SK-N-SH (cell line): ENCODE measurements at regions not wholly inside any gene's neighbourhood (a gene's known extent, or its start where the extent isn't known, plus 50 kb on each side); places are given as distances from the start of the nearest gene placed in this dataset.

Source experiments
- CTCF ChIA-PET: fragments of 300-600, 350-600 bp; formaldehyde crosslinking; extraction: SDS; loops from one replicate; lab custom pipeline; 2021; lab: Yijun Ruan, JAX
- POLR2A ChIA-PET: fragments of 350-600 bp; sonication (Branson Sonifier 250); formaldehyde crosslinking; extraction: SDS; loops from one replicate; lab custom pipeline; 2020; ENCODE audit warnings: antibody characterized with exemption, inconsistent platforms; lab: Yijun Ruan, JAX
- DNase-seq: peaks from one replicate; pipeline ENCODE4 v3.0.0; 2012
- H2AFZ ChIP-seq: fragments of 200-600 bp; sonication (generic); 2 replicates; pipeline ENCODE4 v1.8.1; 2016; ENCODE audit warnings: antibody characterized with exemption, mild to moderate bottlenecking, low read depth
- H3F3A ChIP-seq: fragments of 200-600 bp; sonication (generic); replicated peaks from 2 replicates; pipeline ENCODE3; 2016; ENCODE audit warnings: antibody characterized with exemption, mild to moderate bottlenecking; ENCODE audit not compliant: insufficient read depth
- H3K27ac ChIP-seq, 2 experiments: fragments of 200-500 bp in 1 of 2; fragments of 200-600 bp in 1 of 2; sonication (Bioruptor generic) in 1 of 2; sonication (generic), shearing (Covaris generic) in 1 of 2; 2 replicates each; pipeline versions ENCODE4 v1.5.1 to v1.6.1; 2014 to 2016; ENCODE audit warnings: low read depth in 2 of 2, inconsistent platforms in 1 of 2, low read length in 1 of 2, mild to moderate bottlenecking in 1 of 2, mixed read lengths in 1 of 2
- H3K27me3 ChIP-seq: fragments of 200-600 bp; sonication (generic), shearing (Covaris generic); 2 replicates; pipeline ENCODE4 v1.6.1; 2016; ENCODE audit warnings: mixed run types; ENCODE audit not compliant: insufficient read depth
- H3K36me3 ChIP-seq, 2 experiments: fragments of 200-500 bp in 1 of 2; fragments of 200-600 bp in 1 of 2; sonication (Bioruptor generic) in 1 of 2; sonication (generic) in 1 of 2; replicated peaks in 1 of 2; 2 replicates each; pipeline versions ENCODE3 to v1.5.1; 2014 to 2016; ENCODE audit warnings: low read length in 1 of 2, mild to moderate bottlenecking in 1 of 2; ENCODE audit not compliant: insufficient read depth in 2 of 2, control insufficient read depth in 1 of 2
- H3K4me1 ChIP-seq, 2 experiments: fragments of 200-500 bp in 1 of 2; fragments of 200-600 bp in 1 of 2; sonication (Bioruptor generic) in 1 of 2; sonication (generic), shearing (Covaris generic) in 1 of 2; 2 replicates each; pipeline versions ENCODE4 v1.5.1 to v1.6.1; 2014 to 2016; ENCODE audit warnings: low read depth in 1 of 2, low read length in 1 of 2, mixed run types in 1 of 2; ENCODE audit not compliant: insufficient read depth in 2 of 2, control insufficient read depth in 1 of 2
- H3K4me2 ChIP-seq: fragments of 200-600 bp; sonication (generic), shearing (Covaris generic); 2 replicates; pipeline ENCODE4 v1.6.1; 2017; ENCODE audit warnings: mixed run types
- H3K4me3 ChIP-seq, 2 experiments: fragments of 200-500 bp in 1 of 2; fragments of 200-600 bp in 1 of 2; sonication (Bioruptor generic) in 1 of 2; sonication (generic), shearing (Covaris generic) in 1 of 2; 2 replicates each; pipeline versions ENCODE4 v1.5.1 to v1.8.1; 2014 to 2016; ENCODE audit warnings: low read depth in 2 of 2, inconsistent platforms in 1 of 2, low read length in 1 of 2, mild to moderate bottlenecking in 1 of 2, mixed read lengths in 1 of 2, moderate library complexity in 1 of 2
- H3K79me2 ChIP-seq: fragments of 200-600 bp; sonication (generic); 2 replicates; pipeline ENCODE4 v1.8.1; 2017; ENCODE audit warnings: mild to moderate bottlenecking; ENCODE audit not compliant: insufficient read depth
- H3K9ac ChIP-seq: fragments of 200-600 bp; sonication (generic); 2 replicates; pipeline ENCODE4 v1.6.1; 2017; ENCODE audit warnings: mixed run types
- H3K9me2 ChIP-seq: fragments of 200-600 bp; sonication (generic); 2 replicates; pipeline ENCODE4 v1.6.1; 2017; ENCODE audit warnings: mixed run types
- H3K9me3 ChIP-seq: fragments of 200-600 bp; sonication (generic); 2 replicates; pipeline ENCODE4 v1.6.1; 2017; ENCODE audit warnings: mixed run types, mild to moderate bottlenecking, moderate library complexity
- H4K20me1 ChIP-seq: fragments of 200-600 bp; sonication (generic); 2 replicates; pipeline ENCODE4 v1.6.1; 2017; ENCODE audit warnings: mild to moderate bottlenecking, mixed run types; ENCODE audit not compliant: insufficient read depth
- CHD2 ChIP-seq: fragments of 150-350 bp; IDR thresholded peaks from 2 replicates; pipeline ENCODE4 v1.6.1; 2018; ENCODE audit warnings: low read length; ENCODE audit not compliant: partially characterized antibody
- ELF1 ChIP-seq: IDR thresholded peaks from 2 replicates; pipeline ENCODE4 v1.4.0; 2012
- FOXM1 ChIP-seq: IDR thresholded peaks from 2 replicates; pipeline ENCODE4 v1.4.0; 2012; ENCODE audit warnings: low read depth, mild to moderate bottlenecking
- GABPA ChIP-seq: IDR thresholded peaks from 2 replicates; pipeline ENCODE4 v1.4.0; 2012; ENCODE audit warnings: low read depth, mild to moderate bottlenecking
- JUND ChIP-seq: IDR thresholded peaks from 2 replicates; pipeline ENCODE4 v1.4.0; 2012
- MXI1 ChIP-seq: IDR thresholded peaks from 2 replicates; pipeline ENCODE4 v1.6.1; 2012; ENCODE audit warnings: mild to moderate bottlenecking, low read depth, low read length, improper control_type of control experiment
- NFIC ChIP-seq: IDR thresholded peaks from 2 replicates; pipeline ENCODE4 v1.4.0; 2012; ENCODE audit warnings: borderline replicate concordance
- NRF1 ChIP-seq: IDR thresholded peaks from 2 replicates; pipeline ENCODE4 v1.6.1; 2012; ENCODE audit warnings: low read depth, mild to moderate bottlenecking, low read length
- RXRA ChIP-seq: IDR thresholded peaks from 2 replicates; pipeline ENCODE4 v1.4.0; 2012; ENCODE audit warnings: low read depth, mild to moderate bottlenecking, borderline replicate concordance
- SIN3A ChIP-seq: IDR thresholded peaks from 2 replicates; pipeline ENCODE4 v1.6.1; 2012; ENCODE audit warnings: low read depth, mild to moderate bottlenecking, low read length, moderate library complexity, borderline replicate concordance
- TAF1 ChIP-seq: IDR thresholded peaks from 2 replicates; pipeline ENCODE4 v1.6.1; 2012; ENCODE audit warnings: low read depth, mild to moderate bottlenecking, low read length, moderate library complexity, borderline replicate concordance
- TEAD4 ChIP-seq: IDR thresholded peaks from 2 replicates; pipeline ENCODE4 v1.4.0; 2012; ENCODE audit warnings: mild to moderate bottlenecking, borderline replicate concordance; ENCODE audit not compliant: insufficient read depth
- ZBTB33 ChIP-seq: IDR thresholded peaks from 2 replicates; pipeline ENCODE4 v1.4.0; 2012; ENCODE audit warnings: low read depth, borderline replicate concordance
- WGBS: methylation state at CpG from one replicate; pipeline ENCODE4 v1.1.6; 2017; ENCODE audit warnings: low lambda C conversion rate; 5-methylcytosine and 5-hydroxymethylcytosine counted together
- TF ChIP-seq, protein P1 (sequence below): fragments of 150-350 bp; IDR thresholded peaks from 2 replicates; pipeline ENCODE4 v1.6.1; 2016; ENCODE audit warnings: mild to moderate bottlenecking, low read depth, low read length
- TF ChIP-seq, protein P2 (sequence below): fragments of 200-600 bp; sonication (generic); IDR thresholded peaks from 2 replicates; pipeline ENCODE4 v1.6.1; 2017; ENCODE audit warnings: antibody characterized with exemption, mild to moderate bottlenecking, moderate library complexity

DNA sequence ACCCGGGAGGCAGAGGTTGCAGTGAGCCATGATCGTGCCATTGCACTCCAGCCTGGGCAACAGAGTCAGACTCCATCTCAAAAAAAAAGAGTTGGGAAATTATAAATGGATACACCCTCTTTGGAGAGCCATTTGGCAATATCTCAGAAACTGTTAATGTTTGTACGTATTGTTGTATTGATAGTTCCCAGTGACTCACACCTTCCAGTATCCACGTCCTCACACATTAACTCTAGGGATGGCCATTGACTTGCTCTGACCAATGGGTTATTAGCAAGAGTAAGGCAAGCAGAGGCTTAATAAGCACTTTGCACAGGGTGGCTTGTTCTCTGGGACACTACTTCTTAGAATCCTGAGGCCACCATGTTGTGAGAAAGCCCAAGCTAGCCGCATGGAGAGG lies 107.6 kb upstream of the LHX1 start:
- Histone ChIP-seq H3K9ac (no peak overlapping the region), H3K27me3 (no peaks in the 10 kb centered on the region), H3K4me2 (no peak overlapping the region), H3F3A (no peaks in the 10 kb centered on the region), H3K4me1 (no peaks in the 10 kb centered on the region), H3K9me2 (no peaks in the 10 kb centered on the region), H3K36me3 (no peaks in the 10 kb centered on the region), H3K9me3 (no peaks in the 10 kb centered on the region), H2AFZ (no peak overlapping the region), H3K4me3 (no peak overlapping the region), H3K79me2 (no peaks in the 10 kb centered on the region), H4K20me1 (no peaks in the 10 kb centered on the region), H3K27ac (no peak overlapping the region)
- 82% methylated on average over 5 of the region's 5 CpGs for WGBS
- ChIA-PET CTCF (no interaction called here), POLR2A (interaction anchor here (0.7 kb wide), 1 partner anchor 8 kb away, joined by 3 read pairs; no protein-coding TSS in a partner anchor)
- TF ChIP-seq NRF1 (no peak), SIN3A (no peak), MXI1 (no peak), RXRA (no peak), GABPA (no peak), TAF1 (no peak), CHD2 (no peak)
- TF ChIP-seq, protein P1, sequence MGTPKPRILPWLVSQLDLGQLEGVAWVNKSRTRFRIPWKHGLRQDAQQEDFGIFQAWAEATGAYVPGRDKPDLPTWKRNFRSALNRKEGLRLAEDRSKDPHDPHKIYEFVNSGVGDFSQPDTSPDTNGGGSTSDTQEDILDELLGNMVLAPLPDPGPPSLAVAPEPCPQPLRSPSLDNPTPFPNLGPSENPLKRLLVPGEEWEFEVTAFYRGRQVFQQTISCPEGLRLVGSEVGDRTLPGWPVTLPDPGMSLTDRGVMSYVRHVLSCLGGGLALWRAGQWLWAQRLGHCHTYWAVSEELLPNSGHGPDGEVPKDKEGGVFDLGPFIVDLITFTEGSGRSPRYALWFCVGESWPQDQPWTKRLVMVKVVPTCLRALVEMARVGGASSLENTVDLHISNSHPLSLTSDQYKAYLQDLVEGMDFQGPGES, result no peak
- TF ChIP-seq, protein P2, sequence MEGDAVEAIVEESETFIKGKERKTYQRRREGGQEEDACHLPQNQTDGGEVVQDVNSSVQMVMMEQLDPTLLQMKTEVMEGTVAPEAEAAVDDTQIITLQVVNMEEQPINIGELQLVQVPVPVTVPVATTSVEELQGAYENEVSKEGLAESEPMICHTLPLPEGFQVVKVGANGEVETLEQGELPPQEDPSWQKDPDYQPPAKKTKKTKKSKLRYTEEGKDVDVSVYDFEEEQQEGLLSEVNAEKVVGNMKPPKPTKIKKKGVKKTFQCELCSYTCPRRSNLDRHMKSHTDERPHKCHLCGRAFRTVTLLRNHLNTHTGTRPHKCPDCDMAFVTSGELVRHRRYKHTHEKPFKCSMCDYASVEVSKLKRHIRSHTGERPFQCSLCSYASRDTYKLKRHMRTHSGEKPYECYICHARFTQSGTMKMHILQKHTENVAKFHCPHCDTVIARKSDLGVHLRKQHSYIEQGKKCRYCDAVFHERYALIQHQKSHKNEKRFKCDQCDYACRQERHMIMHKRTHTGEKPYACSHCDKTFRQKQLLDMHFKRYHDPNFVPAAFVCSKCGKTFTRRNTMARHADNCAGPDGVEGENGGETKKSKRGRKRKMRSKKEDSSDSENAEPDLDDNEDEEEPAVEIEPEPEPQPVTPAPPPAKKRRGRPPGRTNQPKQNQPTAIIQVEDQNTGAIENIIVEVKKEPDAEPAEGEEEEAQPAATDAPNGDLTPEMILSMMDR, result no peak
- DNase-seq, result no peak

GRCh38 chr17:36833279-36833678 lies 104.0 kb upstream of the LHX1 start:
- no peak for TF ChIP-seq FOXM1
- no peak for TF ChIP-seq TEAD4
- TF ChIP-seq JUND, result no peak
- no peak for TF ChIP-seq ZBTB33
- no peak for TF ChIP-seq ELF1
- TF ChIP-seq RXRA, result no peak
- no peak for TF ChIP-seq NFIC
- no peak for TF ChIP-seq GABPA
- TF ChIP-seq, all 33 proteins: peak for 0
- no peaks in the 10 kb centered on the region for H3F3A ChIP-seq
- H3K4me2 ChIP-seq, result no peak overlapping the region
- H4K20me1 ChIP-seq, result no peaks in the 10 kb centered on the region
- H3K36me3 ChIP-seq, result no peaks in the 10 kb centered on the region
- H3K9me2 ChIP-seq, result no peaks in the 10 kb centered on the region
- H3K27ac ChIP-seq, result no peak overlapping the region
- no peak for DNase-seq
- no peaks in the 10 kb centered on the region for H3K27me3 ChIP-seq
- no peaks in the 10 kb centered on the region for H3K4me1 ChIP-seq
- no peaks in the 10 kb centered on the region for H3K79me2 ChIP-seq
- H3K4me3 ChIP-seq, result no peak overlapping the region
- WGBS, result 53% methylated on average over 1 of the region's 1 CpG
- no peak overlapping the region for H2AFZ ChIP-seq
- CTCF ChIA-PET, result interaction anchor here (0.6 kb wide), 1 partner anchor 215 kb away, joined by 3 read pairs; no protein-coding TSS in a partner anchor
- no peaks in the 10 kb centered on the region for H3K9me3 ChIP-seq
- H3K9ac ChIP-seq, result no peak overlapping the region
- POLR2A ChIA-PET, result no interaction called here
